AG09319 (cell line): ENCODE measurements at regions not wholly inside any gene's neighbourhood (a gene's known extent, or its start where the extent isn't known, plus 50 kb on each side); places are given as distances from the start of the nearest gene placed in this dataset.

Source experiments
- DNase-seq: peaks from one replicate; pipeline ENCODE4 v3.0.0-alpha.2; 2010; ENCODE audit warnings: low read depth; ENCODE audit errors: extremely low read depth
- CTCF ChIP-seq: IDR thresholded peaks from 2 replicates; pipeline ENCODE4 v1.5.1; 2011; ENCODE audit warnings: low read depth, mild to moderate bottlenecking, inconsistent platforms, low read length, moderate library complexity

- DNase-seq: no peak
- no peak for TF ChIP-seq CTCF
Observed at GRCh38 chr12:92571169-92571568, 131.6 kb upstream of the PLEKHG7 start.

- TF ChIP-seq CTCF: peak; percentile 66
- peak; percentile 67 for DNase-seq
Observed at GRCh38 chr12:92570056-92570753, 132.6 kb upstream of the PLEKHG7 start.

GRCh38 chr12:92568691-92569090 is 134.1 kb upstream of the PLEKHG7 start:
- DNase-seq: no peak
- TF ChIP-seq CTCF: no peak

GRCh38 chr12:92566448-92567019 is 136.3 kb upstream of the PLEKHG7 start:
- no peak for DNase-seq
- no peak for TF ChIP-seq CTCF

- no peak for DNase-seq
- no peak for TF ChIP-seq CTCF
Observed at GRCh38 chr12:92563819-92564218, 139.0 kb upstream of the PLEKHG7 start.

GRCh38 chr12:92562063-92562734 is 140.6 kb upstream of the PLEKHG7 start:
- no peak for DNase-seq
- no peak for TF ChIP-seq CTCF

- peak; percentile 81 for DNase-seq
- TF ChIP-seq CTCF: no peak
Observed at GRCh38 chr12:92561543-92561899, 141.3 kb upstream of the PLEKHG7 start.
